DND-41 (cell line): ENCODE measurements at regions not wholly inside any gene's neighbourhood (a gene's known extent, or its start where the extent isn't known, plus 50 kb on each side); places are given as distances from the start of the nearest gene placed in this dataset.

ENCODE experiments used
- ATAC-seq: fragments of 200-7000 bp; cut with Tn5 transposase; 3 replicates; pipeline ENCODE4 v1.9.1; 2021; ENCODE audit warnings: low read depth; ENCODE audit not compliant: insufficient read depth
- DNase-seq: peaks from one replicate; pipeline ENCODE4 v3.0.0-alpha.2; 2020
- H2AFZ ChIP-seq: 2 replicates; pipeline ENCODE4 v1.6.0; 2012; ENCODE audit warnings: low read depth, low read length
- H3K27ac ChIP-seq: 2 replicates; pipeline ENCODE4 v1.5.1; 2012; ENCODE audit warnings: low read length, inconsistent platforms
- H3K27me3 ChIP-seq: fragments of 200-600 bp; sonication (generic); 2 replicates; pipeline ENCODE4 v1.6.0; 2012; ENCODE audit warnings: low read length, mild to moderate bottlenecking, inconsistent platforms; ENCODE audit not compliant: insufficient read depth, poor library complexity
- H3K36me3 ChIP-seq: 2 replicates; pipeline ENCODE4 v1.5.1; 2012; ENCODE audit warnings: low read length, inconsistent platforms; ENCODE audit not compliant: insufficient read depth
- H3K4me1 ChIP-seq: 2 replicates; pipeline ENCODE4 v1.5.1; 2012; ENCODE audit warnings: mild to moderate bottlenecking, low read length; ENCODE audit not compliant: insufficient read depth
- H3K4me2 ChIP-seq: 2 replicates; pipeline ENCODE4 v1.6.0; 2012; ENCODE audit warnings: mild to moderate bottlenecking, moderate library complexity, low read length, inconsistent platforms; ENCODE audit not compliant: insufficient read depth
- H3K4me3 ChIP-seq, 2 experiments: fragments of 200-600 bp in 1 of 2; shearing (Covaris generic) in 1 of 2; 2 replicates each; pipeline ENCODE4 v1.5.1; 2012 to 2016; ENCODE audit warnings: inconsistent platforms in 2 of 2, low read length in 2 of 2, mild to moderate bottlenecking in 2 of 2, low read depth in 1 of 2, moderate library complexity in 1 of 2
- H3K79me2 ChIP-seq: 2 replicates; pipeline ENCODE4 v1.6.0; 2012; ENCODE audit warnings: low read length, inconsistent platforms; ENCODE audit not compliant: insufficient read depth
- H3K9ac ChIP-seq: 2 replicates; pipeline ENCODE4 v1.6.0; 2012; ENCODE audit warnings: low read depth, mild to moderate bottlenecking, inconsistent platforms, low read length, moderate library complexity
- H3K9me3 ChIP-seq: 2 replicates; pipeline ENCODE4 v1.5.1; 2012; ENCODE audit warnings: low read length, moderate library complexity, mild to moderate bottlenecking, inconsistent platforms; ENCODE audit not compliant: insufficient read depth, severe bottlenecking
- H4K20me1 ChIP-seq: 2 replicates; pipeline ENCODE4 v1.6.0; 2012; ENCODE audit warnings: low read length; ENCODE audit not compliant: insufficient read depth
- CTCF ChIP-seq: IDR thresholded peaks from 2 replicates; pipeline ENCODE4 v1.5.1; 2012; ENCODE audit warnings: borderline replicate concordance, low read length, moderate library complexity, mild to moderate bottlenecking; ENCODE audit not compliant: poor library complexity, severe bottlenecking; ENCODE audit errors: extremely low read depth
- EZH2 ChIP-seq: IDR thresholded peaks from 3 replicates; pipeline ENCODE4 v1.6.1; 2012; ENCODE audit warnings: borderline replicate concordance, low read depth, mild to moderate bottlenecking, moderate library complexity, low read length, inconsistent platforms; ENCODE audit not compliant: severe bottlenecking

- H3K4me2 ChIP-seq = no peak overlapping the region
- DNase-seq = no peak
- no peak overlapping the region for H2AFZ ChIP-seq
- H3K27me3 ChIP-seq = no peaks in the 10 kb centered on the region
- H3K36me3 ChIP-seq = no peaks in the 10 kb centered on the region
- H4K20me1 ChIP-seq = no peaks in the 10 kb centered on the region
- H3K4me3 ChIP-seq = no peak overlapping the region
- no peak for ATAC-seq
- TF ChIP-seq EZH2 = no peak
- TF ChIP-seq CTCF = no peak
- H3K9me3 ChIP-seq = no peaks in the 10 kb centered on the region
- no peak overlapping the region for H3K9ac ChIP-seq
- no peaks in the 10 kb centered on the region for H3K79me2 ChIP-seq
- no peaks in the 10 kb centered on the region for H3K4me1 ChIP-seq
- no peak overlapping the region for H3K27ac ChIP-seq
Measured at GRCh38 chr2:66694087-66694860, 259.3 kb downstream of the MEIS1 start.

- H3K27ac ChIP-seq = no peak overlapping the region
- H2AFZ ChIP-seq = no peak overlapping the region
- no peaks in the 10 kb centered on the region for H3K79me2 ChIP-seq
- H3K4me2 ChIP-seq = no peak overlapping the region
- no peak for DNase-seq
- ATAC-seq = no peak
- no peak overlapping the region for H3K4me3 ChIP-seq
- TF ChIP-seq EZH2 (no peak), CTCF (no peak)
- H3K27me3 ChIP-seq = no peaks in the 10 kb centered on the region
- no peaks in the 10 kb centered on the region for H3K4me1 ChIP-seq
- no peaks in the 10 kb centered on the region for H4K20me1 ChIP-seq
- H3K9ac ChIP-seq = no peak overlapping the region
- no peaks in the 10 kb centered on the region for H3K36me3 ChIP-seq
- H3K9me3 ChIP-seq = no peaks in the 10 kb centered on the region
Measured at GRCh38 chr2:66695226-66695735, 260.4 kb downstream of the MEIS1 start.

GRCh38 chr2:66696374-66696773, 261.4 kb downstream of the MEIS1 start:
- no peak for ATAC-seq
- TF ChIP-seq EZH2 (no peak), CTCF (no peak)
- no peaks in the 10 kb centered on the region for H4K20me1 ChIP-seq
- H3K27ac ChIP-seq = no peak overlapping the region
- H3K4me2 ChIP-seq = no peak overlapping the region
- no peak for DNase-seq
- no peak overlapping the region for H3K4me3 ChIP-seq
- H3K9ac ChIP-seq = no peak overlapping the region
- H3K27me3 ChIP-seq = no peaks in the 10 kb centered on the region
- H3K36me3 ChIP-seq = no peaks in the 10 kb centered on the region
- H3K4me1 ChIP-seq = no peaks in the 10 kb centered on the region
- no peaks in the 10 kb centered on the region for H3K79me2 ChIP-seq
- no peak overlapping the region for H2AFZ ChIP-seq
- no peaks in the 10 kb centered on the region for H3K9me3 ChIP-seq
